Small intestine (tissue), 7 donors: ENCODE measurements at regions not wholly inside any gene's neighbourhood (a gene's known extent, or its start where the extent isn't known, plus 50 kb on each side); places are given as distances from the start of the nearest gene placed in this dataset.
"Not testable (repeated sequence)": the region's sequence is repeated elsewhere in the genome, so short reads cannot be mapped to it uniquely, and the experiment has no call there.

Source experiments
- DNase-seq, 2 donors: peaks; one replicate each; pipeline versions ENCODE4 v3.0.0 to v3.0.0-alpha.2; 2013
- FAIRE-seq: peaks from 2 replicates; lab custom pipeline; 2012; peaks lifted over from hg19 to GRCh38; lab: Jason Lieb, UNC
- H3K27ac ChIP-seq, 3 donors: one replicate each; pipeline ENCODE4 v1.5.1; 2013; ENCODE audit warnings: low read length in 2 of 3, mild to moderate bottlenecking in 2 of 3, control low read depth in 1 of 3, inconsistent platforms in 1 of 3, low read depth in 1 of 3, moderate library complexity in 1 of 3
- H3K27me3 ChIP-seq, 3 donors: one replicate each; pipeline ENCODE4 v1.6.1; 2013; ENCODE audit warnings: low read length in 3 of 3, inconsistent platforms in 1 of 3; ENCODE audit not compliant: control insufficient read depth in 3 of 3, insufficient read depth in 3 of 3
- H3K36me3 ChIP-seq, 3 donors: one replicate each; pipeline ENCODE4 v1.6.1; 2013; ENCODE audit warnings: low read length in 3 of 3, inconsistent platforms in 1 of 3, low read depth in 1 of 3, mild to moderate bottlenecking in 1 of 3, moderate library complexity in 1 of 3; ENCODE audit not compliant: control insufficient read depth in 3 of 3, insufficient read depth in 2 of 3
- H3K4me1 ChIP-seq, 3 donors: one replicate each; pipeline ENCODE4 v1.6.1; 2013; ENCODE audit warnings: low read length in 2 of 3, inconsistent platforms in 1 of 3, low read depth in 1 of 3, mild to moderate bottlenecking in 1 of 3, moderate library complexity in 1 of 3; ENCODE audit not compliant: control insufficient read depth in 3 of 3, insufficient read depth in 2 of 3
- H3K4me3 ChIP-seq, 3 donors: one replicate each; pipeline ENCODE4 v1.5.1; 2013; ENCODE audit warnings: low read length in 3 of 3, control low read depth in 1 of 3, inconsistent platforms in 1 of 3, low read depth in 1 of 3, mild to moderate bottlenecking in 1 of 3, moderate library complexity in 1 of 3
- H3K9me3 ChIP-seq, 2 donors: one replicate each; pipeline ENCODE4 v1.6.1; 2013; ENCODE audit warnings: low read depth in 1 of 2, low read length in 1 of 2; ENCODE audit not compliant: control insufficient read depth in 2 of 2, insufficient read depth in 1 of 2
- WGBS, 3 donors: extraction: QIAGEN DNeasy Blood & Tissue Kit; methylation state at CpG; one replicate each; pipeline ENCODE4 v1.1.7; 2013; 5-methylcytosine and 5-hydroxymethylcytosine counted together
- donor health status: healthy with polysubstance abuse.
- donor health status: control.
- donor health status: control.
- donor health status: Bipolar disorder and iron deficiency.
- donor health status: healthy.

- 79 to 83% (median 83%) methylated on average over 3 of the region's 3 CpGs for WGBS, 3 donors
- H3K4me3 ChIP-seq, H3K36me3 ChIP-seq, DNase-seq, H3K4me1 ChIP-seq, H3K27me3 ChIP-seq, FAIRE-seq, H3K9me3 ChIP-seq, H3K27ac ChIP-seq: not testable (repeated sequence)
These were observed 521.8 kb upstream of the GNPDA2 start for GRCh38 chr4:45248106-45248505.

- no peak overlapping the region for H3K4me3 ChIP-seq
- FAIRE-seq (peak; percentile 99), DNase-seq (no peak)
- H3K4me1 ChIP-seq = no peaks in the 10 kb centered on the region
- no peaks in the 10 kb centered on the region for H3K9me3 ChIP-seq
- H3K27ac ChIP-seq = no peak overlapping the region
- H3K36me3 ChIP-seq = no peaks in the 10 kb centered on the region
- no peaks in the 10 kb centered on the region for H3K27me3 ChIP-seq
These were observed 515.6 kb upstream of the GNPDA2 start for GRCh38 chr4:45241976-45242375.

DNA sequence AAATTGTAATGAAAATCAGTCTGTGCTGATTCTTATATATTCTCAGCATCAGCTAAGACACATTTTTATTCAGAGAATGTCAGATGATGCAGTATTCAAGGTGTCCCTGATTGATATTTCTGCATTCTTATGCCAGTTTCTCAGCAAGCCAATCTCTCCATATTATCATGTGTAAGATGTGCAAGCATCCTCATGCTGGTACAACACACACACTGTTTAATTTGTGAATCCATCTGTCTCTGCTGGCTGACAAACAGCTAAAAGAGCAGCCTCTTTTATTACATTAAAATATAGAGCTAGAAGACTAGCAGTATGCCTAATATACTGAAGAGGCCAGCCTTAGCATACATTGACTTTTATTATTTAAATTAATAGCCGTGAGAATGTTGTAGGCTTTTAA is 502.9 kb upstream of the GNPDA2 start:
- Histone ChIP-seq H3K4me3 (no peak overlapping the region), H3K4me1 (no peaks in the 10 kb centered on the region), H3K27me3 (no peaks in the 10 kb centered on the region), H3K36me3 (no peaks in the 10 kb centered on the region), H3K9me3 (peaks cover 0 to 4% of the 10 kb centered on the region in 2 donors), H3K27ac (no peak overlapping the region)
- DNase-seq = no peak
- WGBS, 3 donors = 60 to 80% (median 73%) methylated on average over 1 of the region's 1 CpG
- no peak for FAIRE-seq

DNA sequence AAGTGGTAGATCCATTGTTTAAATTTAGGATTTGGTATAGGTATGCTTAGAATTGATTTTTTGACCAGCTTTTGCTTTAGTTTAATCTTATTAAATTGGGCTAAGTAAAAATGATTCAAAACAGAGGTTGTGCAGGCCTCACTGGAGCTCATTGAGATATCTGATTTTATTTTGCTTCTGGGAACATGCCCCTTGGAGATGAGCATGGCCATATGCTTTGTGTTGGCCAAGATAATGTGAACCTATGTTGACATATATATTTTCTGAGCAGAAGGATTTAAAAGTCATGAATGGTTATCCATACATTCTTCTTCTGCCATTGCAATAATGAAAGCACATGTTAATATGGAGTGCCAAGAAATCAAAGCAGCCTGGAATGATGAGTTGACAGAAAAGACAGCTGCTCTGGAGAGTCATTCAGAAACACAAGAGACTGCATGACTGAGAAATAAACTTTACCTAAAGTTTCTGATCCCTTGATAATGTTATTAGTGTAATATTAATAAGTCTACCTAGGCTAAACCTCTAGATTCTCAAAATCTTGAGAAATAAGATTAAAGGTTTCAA is 489.7 kb upstream of the GNPDA2 start:
- H3K36me3 ChIP-seq = no peaks in the 10 kb centered on the region
- peaks cover 0 to 12% of the 10 kb centered on the region in 2 donors for H3K9me3 ChIP-seq
- H3K4me3 ChIP-seq = no peak overlapping the region
- H3K4me1 ChIP-seq = no peaks in the 10 kb centered on the region
- H3K27me3 ChIP-seq = no peaks in the 10 kb centered on the region
- DNase-seq (no peak), FAIRE-seq (no peak)
- H3K27ac ChIP-seq = no peak overlapping the region

DNA sequence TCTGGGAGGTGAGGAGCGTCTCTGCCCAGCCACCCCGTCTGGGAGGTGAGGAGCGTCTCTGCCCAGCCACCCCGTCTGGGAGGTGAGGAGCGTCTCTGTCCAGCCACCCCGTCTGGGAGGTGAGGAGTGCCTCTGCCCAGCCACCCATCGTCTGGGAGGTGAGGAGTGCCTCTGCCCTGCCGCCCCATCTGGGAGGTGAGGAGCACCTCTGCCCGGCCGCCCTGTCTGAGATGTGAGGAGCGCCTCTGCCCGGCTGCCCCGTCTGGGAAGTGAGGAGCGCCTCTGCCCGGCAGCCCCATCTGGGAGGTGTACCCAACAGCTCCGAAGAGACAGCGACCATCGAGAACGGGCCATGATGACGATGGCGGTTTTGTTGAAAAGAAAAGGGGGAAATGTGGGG is 482.1 kb upstream of the GNPDA2 start:
- H3K27ac ChIP-seq, H3K27me3 ChIP-seq, H3K4me3 ChIP-seq, H3K4me1 ChIP-seq, H3K36me3 ChIP-seq, FAIRE-seq, DNase-seq: not testable (repeated sequence)
- WGBS, 3 donors = 93 to 97% (median 94%) methylated on average over 15 to 19 of the region's 21 CpGs
- peaks cover 0 to 15% of the 10 kb centered on the region in 2 donors for H3K9me3 ChIP-seq

DNA sequence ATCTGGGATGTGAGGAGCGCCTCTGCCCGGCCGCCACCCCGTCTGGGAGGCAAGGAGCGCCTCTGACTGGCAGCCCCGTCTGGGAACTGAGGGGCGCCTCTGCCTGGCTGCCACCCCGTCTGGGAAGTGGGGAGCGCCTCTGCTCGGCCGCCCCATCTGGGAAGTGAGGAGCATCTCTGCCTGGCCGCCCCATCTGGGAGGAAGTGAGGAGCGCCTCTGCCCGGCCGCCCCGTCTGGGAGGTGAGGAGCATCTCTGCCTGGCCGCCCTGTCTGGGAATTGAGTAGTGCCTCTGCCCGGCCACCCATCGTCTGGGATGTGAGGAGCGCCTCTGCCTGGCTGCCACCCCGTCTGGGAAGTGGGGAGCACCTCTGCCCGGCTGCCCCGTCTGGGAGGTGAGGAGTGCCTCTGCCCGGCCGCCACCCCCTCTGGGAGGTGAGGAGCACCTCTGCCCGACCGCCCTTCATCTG is 481.5 kb upstream of the GNPDA2 start:
- not testable (repeated sequence) for H3K27me3 ChIP-seq, H3K4me3 ChIP-seq, FAIRE-seq, H3K36me3 ChIP-seq, DNase-seq, H3K27ac ChIP-seq, H3K4me1 ChIP-seq
- H3K9me3 ChIP-seq = peaks cover 0 to 15% of the 10 kb centered on the region in 2 donors
- 94 to 97% (median 95%) methylated on average over 21 to 27 of the region's 27 CpGs for WGBS, 3 donors

DNA sequence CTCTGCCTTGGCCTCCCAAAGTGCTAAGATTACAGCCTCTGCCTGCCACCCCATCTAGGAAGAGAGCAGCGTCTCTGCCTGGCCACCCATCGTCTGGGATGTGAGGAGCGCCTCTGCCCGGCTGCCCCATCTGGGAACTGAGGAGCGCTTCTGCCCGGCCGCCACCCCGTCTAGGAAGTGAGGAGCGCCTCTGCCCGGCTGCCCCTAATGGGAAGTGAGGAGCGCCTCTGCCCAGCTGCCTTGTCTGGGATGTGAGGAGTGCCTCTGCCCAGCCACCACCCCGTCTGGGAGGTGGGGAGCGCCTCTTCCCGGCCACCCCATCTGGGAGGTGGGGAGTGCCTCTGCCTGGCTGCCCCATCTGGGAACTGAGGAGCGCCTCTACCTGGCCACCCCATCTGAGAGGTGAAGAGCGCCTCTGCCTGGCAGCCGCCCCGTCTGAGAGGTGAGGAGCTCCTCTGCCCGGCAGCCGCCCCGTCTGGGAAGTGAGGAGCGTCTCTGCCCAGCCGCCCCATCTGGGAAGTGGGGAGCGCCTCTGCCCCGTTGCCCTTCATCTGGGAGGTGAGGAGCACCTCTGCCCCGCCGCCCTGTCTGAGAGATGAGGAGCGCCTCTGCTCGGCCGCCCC is 481.0 kb upstream of the GNPDA2 start:
- not testable (repeated sequence) for FAIRE-seq, H3K4me1 ChIP-seq, H3K36me3 ChIP-seq, H3K4me3 ChIP-seq, H3K27ac ChIP-seq, H3K27me3 ChIP-seq, DNase-seq
- 91 to 92% (median 91%) methylated on average over 28 to 30 of the region's 30 CpGs for WGBS, 3 donors
- peaks cover 0 to 15% of the 10 kb centered on the region in 2 donors for H3K9me3 ChIP-seq

DNA sequence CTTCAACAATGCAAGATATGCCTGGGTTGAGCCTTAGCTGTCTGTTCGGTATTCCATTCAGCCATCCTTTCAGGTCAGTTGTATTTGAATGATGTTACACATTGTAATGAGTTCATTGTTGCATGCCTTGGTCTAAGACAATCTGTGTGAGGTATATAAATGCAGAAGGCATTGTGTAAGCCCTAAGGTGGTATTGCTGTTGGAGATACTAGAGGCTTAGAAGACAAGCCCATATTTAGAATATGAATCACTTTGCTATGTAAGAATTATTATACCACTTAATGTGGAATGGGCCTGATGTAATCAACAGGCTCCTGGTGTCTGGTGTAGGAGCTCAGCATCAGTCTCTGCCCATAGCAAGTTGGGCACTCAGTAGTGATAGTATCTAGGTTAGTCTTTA is 473.4 kb upstream of the GNPDA2 start:
- H3K27ac ChIP-seq = no peak overlapping the region
- H3K4me1 ChIP-seq = no peaks in the 10 kb centered on the region
- WGBS, 3 donors = 89 to 93% (median 90%) methylated on average over 1 of the region's 1 CpG
- no peak for DNase-seq
- FAIRE-seq = no peak
- no peak overlapping the region for H3K4me3 ChIP-seq
- H3K27me3 ChIP-seq = no peaks in the 10 kb centered on the region
- H3K36me3 ChIP-seq = no peaks in the 10 kb centered on the region
- no peaks in the 10 kb centered on the region for H3K9me3 ChIP-seq

GRCh38 chr4:45188501-45188900 is 462.1 kb upstream of the GNPDA2 start:
- H3K27ac ChIP-seq = no peak overlapping the region
- no peaks in the 10 kb centered on the region for H3K9me3 ChIP-seq
- no peaks in the 10 kb centered on the region for H3K27me3 ChIP-seq
- H3K36me3 ChIP-seq = no peaks in the 10 kb centered on the region
- FAIRE-seq (no peak), DNase-seq (no peak)
- no peaks in the 10 kb centered on the region for H3K4me1 ChIP-seq
- WGBS, 3 donors = 66 to 81% (median 77%) methylated on average over 2 of the region's 2 CpGs
- H3K4me3 ChIP-seq = no peak overlapping the region
